ENCODE measurements at regions not wholly inside any gene's neighbourhood (a gene's known extent, or its start where the extent isn't known, plus 50 kb on each side); places are given as distances from the start of the nearest gene placed in this dataset.

- ChIA-PET POLR2A (no interaction called here), CTCF (no interaction called here)
- no peak overlapping the region for H3K27ac ChIP-seq (ENCODE audit: low read depth, low read length)
- Mint-ChIP-seq H3K9me3 (peaks cover 0 to 4% (median 0%) of the 10 kb centered on the region in 5 donors), H3K36me3 (no peaks in the 10 kb centered on the region), H3K27me3 (peaks cover 0 to 5% of the 10 kb centered on the region in 2 donors), H3K27ac (no peak overlapping the region), H3K4me3 (no peak overlapping the region), H3K4me1 (no peaks in the 10 kb centered on the region)
- no peak overlapping the region for H3K4me3 ChIP-seq (ENCODE audit: low read length)
- H3K27me3 ChIP-seq (ENCODE audit: insufficient read depth, low read length, poor library complexity, severe bottlenecking) = no peaks in the 10 kb centered on the region
- no peaks in the 10 kb centered on the region for H3K4me1 ChIP-seq (ENCODE audit: insufficient read depth, low read length)
- no peaks in the 10 kb centered on the region for H3K36me3 ChIP-seq (ENCODE audit: insufficient read depth, low read length)
- no peaks in the 10 kb centered on the region for H3K9me3 ChIP-seq (ENCODE audit: low read length)
- no peak for DNase-seq
Observed at GRCh38 chr5:83417884-83418283, 53.7 kb upstream of the VCAN start.

GRCh38 chr5:83418356-83419321 lies 52.9 kb upstream of the VCAN start:
- no peaks in the 10 kb centered on the region for H3K4me1 ChIP-seq (ENCODE audit: insufficient read depth, low read length)
- POLR2A ChIA-PET = no interaction called here
- Mint-ChIP-seq H3K27me3 (peaks cover 0 to 5% of the 10 kb centered on the region in 2 donors), H3K4me3 (no peak overlapping the region), H3K4me1 (no peaks in the 10 kb centered on the region), H3K27ac (no peak overlapping the region), H3K9me3 (peaks cover 0 to 4% (median 0%) of the 10 kb centered on the region in 5 donors), H3K36me3 (no peaks in the 10 kb centered on the region)
- CTCF ChIA-PET = interaction anchor here (1.2 kb wide), 1 partner anchor 11 kb away, joined by 3 read pairs; no protein-coding TSS in a partner anchor
- no peaks in the 10 kb centered on the region for H3K36me3 ChIP-seq (ENCODE audit: insufficient read depth, low read length)
- H3K27me3 ChIP-seq (ENCODE audit: insufficient read depth, low read length, poor library complexity, severe bottlenecking) = no peaks in the 10 kb centered on the region
- no peak overlapping the region for H3K27ac ChIP-seq (ENCODE audit: low read depth, low read length)
- no peak for DNase-seq
- no peaks in the 10 kb centered on the region for H3K9me3 ChIP-seq (ENCODE audit: low read length)
- no peak overlapping the region for H3K4me3 ChIP-seq (ENCODE audit: low read length)

All from CD8-positive, alpha-beta memory T cell (primary cell).